Body of pancreas (tissue), 4 donors: ENCODE measurements at regions not wholly inside any gene's neighbourhood (a gene's known extent, or its start where the extent isn't known, plus 50 kb on each side); places are given as distances from the start of the nearest gene placed in this dataset.

Experiments used
- ATAC-seq: fragments of 150-250 bp; one replicate; pipeline ENCODE4 v1.9.1; 2016
- DNase-seq, 4 donors: peaks; one replicate each; pipeline ENCODE4 v3.0.0-alpha.2; 2019
- H3K27ac ChIP-seq, 4 donors: fragments of 200-600 bp; sonication (generic); 1 replicate in 3 of 4; 2 replicates in 1 of 4; pipeline versions ENCODE4 v1.5.1 to v1.6.1; 2016 to 2019; ENCODE audit warnings: mild to moderate bottlenecking in 1 of 4, mixed read lengths in 1 of 4, moderate library complexity in 1 of 4
- H3K27me3 ChIP-seq, 2 donors: fragments of 200-600 bp; sonication (generic); one replicate each; pipeline ENCODE4 v1.6.0; 2016; ENCODE audit warnings: mild to moderate bottlenecking in 1 of 2
- H3K36me3 ChIP-seq, 2 donors: fragments of 200-600 bp; sonication (generic); replicated peaks in 1 of 2; 2 replicates each; pipeline ENCODE4 v1.5.1; 2016; ENCODE audit warnings: low read depth in 2 of 2; ENCODE audit not compliant: insufficient read depth in 1 of 2
- H3K4me1 ChIP-seq: fragments of 200-600 bp; sonication (generic); one replicate; pipeline ENCODE4 v1.6.0; 2016
- H3K4me3 ChIP-seq, 2 donors: fragments of 200-600 bp; sonication (generic); 1 replicate in 1 of 2; 2 replicates in 1 of 2; pipeline ENCODE4 v1.5.1; 2016 to 2019
- H3K9me3 ChIP-seq, 3 donors: fragments of 200-600 bp; sonication (generic); 1 replicate in 2 of 3; 2 replicates in 1 of 3; pipeline ENCODE4 v1.5.1; 2016
- CTCF ChIP-seq, 7 experiments: fragments of 450-650 bp in 4 of 7; fragments of 200-600 bp in 3 of 7; sonication (generic) in 3 of 7; IDR thresholded peaks; one replicate each; pipeline ENCODE4 v1.5.1; 2016 to 2019; ENCODE audit warnings: antibody characterized with exemption in 7 of 7
- POLR2A ChIP-seq, 3 donors: fragments of 450-650 bp; IDR thresholded peaks; one replicate each; pipeline ENCODE4 v1.6.1; 2016; ENCODE audit warnings: antibody characterized with exemption in 3 of 3, mild to moderate bottlenecking in 2 of 3
- WGBS, 2 donors: methylation state at CpG; one replicate each; pipeline ENCODE4 v1.1.5; 2017; 5-methylcytosine and 5-hydroxymethylcytosine counted together
- intact Hi-C: fragments of 100-400 bp; cut with DNase I; formaldehyde crosslinking; loops from one replicate; pipeline ENCODE4 v1.15.1; 2023

GRCh38 chr7:81268551-81268950 is 349.7 kb upstream of the SEMA3C start:
- intact Hi-C loops = no loop called here
- no peak overlapping the region for H3K27ac ChIP-seq
- TF ChIP-seq CTCF (IDR thresholded peaks at IDR 0.05) = no peak
- no peak for TF ChIP-seq POLR2A (IDR thresholded peaks at IDR 0.05)

GRCh38 chr7:81267508-81267907 is 348.7 kb upstream of the SEMA3C start:
- no peak overlapping the region for H3K4me3 ChIP-seq
- ATAC-seq (peak; percentile 49), DNase-seq (peak in 3 of 4 donors; percentile 14 to 69 (median 68))
- TF ChIP-seq CTCF (IDR thresholded peaks at IDR 0.05) (no peak), POLR2A (IDR thresholded peaks at IDR 0.05) (no peak)
- intact Hi-C loops = no loop called here
- no peaks in the 10 kb centered on the region for H3K36me3 ChIP-seq
- WGBS, 2 donors = 31% methylated on average over 2 of the region's 2 CpGs
- H3K27me3 ChIP-seq = no peaks in the 10 kb centered on the region
- H3K9me3 ChIP-seq = no peaks in the 10 kb centered on the region
- no peaks in the 10 kb centered on the region for H3K4me1 ChIP-seq
- H3K27ac ChIP-seq = no peak overlapping the region

More at GRCh38 chr7:81268551-81268950, 349.7 kb upstream of the SEMA3C start:
- H3K27me3 ChIP-seq = no peaks in the 10 kb centered on the region
- DNase-seq (no peak), ATAC-seq (no peak)
- H3K4me3 ChIP-seq = no peak overlapping the region
- no peaks in the 10 kb centered on the region for H3K4me1 ChIP-seq
- WGBS, 2 donors = 48 to 52% methylated on average over 1 of the region's 1 CpG
- H3K36me3 ChIP-seq = no peaks in the 10 kb centered on the region
- H3K9me3 ChIP-seq = no peaks in the 10 kb centered on the region

DNA sequence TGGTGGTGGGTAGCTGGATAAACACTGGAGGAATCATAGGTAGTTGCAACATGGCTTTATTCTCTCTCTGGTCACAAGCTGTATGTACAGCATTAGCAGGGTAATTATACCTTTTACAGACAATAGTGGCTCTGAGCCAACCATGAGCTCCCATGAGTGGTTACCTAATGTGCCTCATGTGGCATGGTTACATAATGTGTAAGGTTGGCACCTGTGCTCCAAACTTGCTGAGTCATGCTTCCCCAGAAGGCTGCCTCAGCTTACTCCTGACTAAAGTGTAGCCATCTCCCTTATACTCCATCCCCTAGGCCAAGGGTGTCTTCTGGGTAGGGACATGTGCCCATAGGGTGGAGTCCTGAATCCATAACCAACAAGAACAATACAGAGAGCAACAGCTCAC is 345.3 kb upstream of the SEMA3C start:
- no peak for TF ChIP-seq POLR2A (IDR thresholded peaks at IDR 0.05)
- TF ChIP-seq CTCF (IDR thresholded peaks at IDR 0.05) = no peak
- Histone ChIP-seq H3K36me3 (no peaks in the 10 kb centered on the region), H3K27me3 (no peaks in the 10 kb centered on the region), H3K4me1 (no peaks in the 10 kb centered on the region), H3K4me3 (no peak overlapping the region), H3K27ac (no peak overlapping the region), H3K9me3 (no peaks in the 10 kb centered on the region)
- intact Hi-C loops = no loop called here
- peak; percentile 83 for ATAC-seq
- DNase-seq = peak; percentile 53 to 73 (median 68)

GRCh38 chr7:81260152-81260551 is 341.3 kb upstream of the SEMA3C start:
- TF ChIP-seq POLR2A (IDR thresholded peaks at IDR 0.05) = no peak
- TF ChIP-seq CTCF (IDR thresholded peaks at IDR 0.05) = no peak
- WGBS, 2 donors = 92 to 97% methylated on average over 2 of the region's 2 CpGs
- H3K27ac ChIP-seq = no peak overlapping the region
- H3K9me3 ChIP-seq = no peaks in the 10 kb centered on the region
- ATAC-seq = no peak
- H3K4me1 ChIP-seq = no peaks in the 10 kb centered on the region
- intact Hi-C loops = no loop called here
- H3K27me3 ChIP-seq = no peaks in the 10 kb centered on the region
- H3K36me3 ChIP-seq = no peaks in the 10 kb centered on the region
- no peak for DNase-seq
- H3K4me3 ChIP-seq = no peak overlapping the region

- Histone ChIP-seq H3K36me3 (no peaks in the 10 kb centered on the region), H3K27me3 (no peaks in the 10 kb centered on the region), H3K9me3 (no peaks in the 10 kb centered on the region), H3K4me3 (no peak overlapping the region), H3K27ac (no peak overlapping the region), H3K4me1 (no peaks in the 10 kb centered on the region)
- ATAC-seq = peak; percentile 48
- WGBS, 2 donors = 28 to 30% methylated on average over 7 of the region's 7 CpGs
- TF ChIP-seq POLR2A (IDR thresholded peaks at IDR 0.05) = no peak
- TF ChIP-seq CTCF (IDR thresholded peaks at IDR 0.05) = peak in 6 of 7 experiments; percentile 22 to 70 (median 60)
- intact Hi-C loops = no loop called here
- DNase-seq = peak; percentile 38 to 62 (median 42)
These were observed 338.1 kb upstream of the SEMA3C start for GRCh38 chr7:81256991-81257390.
